Mesothelial cell of epicardium (in vitro differentiated cells): ENCODE measurements at regions not wholly inside any gene's neighbourhood (a gene's known extent, or its start where the extent isn't known, plus 50 kb on each side); places are given as distances from the start of the nearest gene placed in this dataset.
"Not testable (repeated sequence)": the region's sequence is repeated elsewhere in the genome, so short reads cannot be mapped to it uniquely, and the experiment has no call there.

ENCODE experiments used
- DNase-seq, 2 experiments: peaks; one replicate each; pipeline ENCODE4 v3.0.0; 2021; ENCODE audit warnings: low spot score in 2 of 2; ENCODE audit not compliant: unreplicated experiment in 2 of 2
- H3K27ac Mint-ChIP-seq: 2 replicates; pipeline ENCODE4 v1.8.0; 2021; ENCODE audit warnings: mixed read lengths
- H3K27me3 Mint-ChIP-seq: 2 replicates; pipeline ENCODE4 v1.8.0; 2021; ENCODE audit warnings: low read depth, mixed read lengths
- H3K36me3 Mint-ChIP-seq: 2 replicates; pipeline ENCODE4 v1.8.0; 2021; ENCODE audit warnings: mixed read lengths
- H3K4me1 Mint-ChIP-seq: 2 replicates; pipeline ENCODE4 v1.8.0; 2021; ENCODE audit warnings: mixed read lengths
- H3K4me3 Mint-ChIP-seq: 2 replicates; pipeline ENCODE4 v1.8.0; 2021; ENCODE audit warnings: mild to moderate bottlenecking, moderate library complexity, mixed read lengths
- H3K9me3 Mint-ChIP-seq: 2 replicates; pipeline ENCODE4 v1.8.0; 2021; ENCODE audit warnings: mixed read lengths
- CTCF ChIP-seq: fragments of 200-600 bp; sonication (generic); IDR thresholded peaks from one replicate; pipeline ENCODE4 v1.5.0; 2021; ENCODE audit warnings: antibody characterized with exemption; ENCODE audit not compliant: unreplicated experiment

- H3K9me3 Mint-ChIP-seq: peaks cover 14% of the 10 kb centered on the region
- H3K36me3 Mint-ChIP-seq: no peaks in the 10 kb centered on the region
- peaks cover 19% of the 10 kb centered on the region for H3K4me1 Mint-ChIP-seq
- no peak overlapping the region for H3K4me3 Mint-ChIP-seq
- no peak for TF ChIP-seq CTCF
- peak overlapping the region; percentile 96 for H3K27ac Mint-ChIP-seq
- DNase-seq: no peak
- H3K27me3 Mint-ChIP-seq: no peaks in the 10 kb centered on the region
Measured at GRCh38 chr6:86715676-86716075, 221.7 kb upstream of the HTR1E start.

- DNase-seq: no peak
- H3K36me3 Mint-ChIP-seq: no peaks in the 10 kb centered on the region
- no peak overlapping the region for H3K4me3 Mint-ChIP-seq
- no peaks in the 10 kb centered on the region for H3K9me3 Mint-ChIP-seq
- no peaks in the 10 kb centered on the region for H3K27me3 Mint-ChIP-seq
- H3K4me1 Mint-ChIP-seq: peaks cover 27% of the 10 kb centered on the region
- no peak for TF ChIP-seq CTCF
- peak overlapping the region; percentile 22 for H3K27ac Mint-ChIP-seq
Measured at GRCh38 chr6:86712039-86712438, 225.3 kb upstream of the HTR1E start.

GRCh38 chr6:86707545-86708120, 229.7 kb upstream of the HTR1E start:
- H3K27me3 Mint-ChIP-seq: no peaks in the 10 kb centered on the region

GRCh38 chr6:86706449-86706848, 230.9 kb upstream of the HTR1E start:
- TF ChIP-seq CTCF: no peak
- no peak for DNase-seq

More at GRCh38 chr6:86707545-86708120, 229.7 kb upstream of the HTR1E start:
- Mint-ChIP-seq H3K36me3 (no peaks in the 10 kb centered on the region), H3K4me1 (peaks cover 17% of the 10 kb centered on the region), H3K4me3 (no peak overlapping the region), H3K9me3 (peaks cover 19% of the 10 kb centered on the region), H3K27ac (no peak overlapping the region)
- DNase-seq: no peak
- TF ChIP-seq CTCF: no peak

GRCh38 chr6:86701228-86701627, 236.1 kb upstream of the HTR1E start:
- DNase-seq, H3K27me3 Mint-ChIP-seq, H3K36me3 Mint-ChIP-seq, H3K4me3 Mint-ChIP-seq, H3K4me1 Mint-ChIP-seq, H3K27ac Mint-ChIP-seq: not testable (repeated sequence)
- peaks cover 30% of the 10 kb centered on the region for H3K9me3 Mint-ChIP-seq

More at GRCh38 chr6:86706449-86706848, 230.9 kb upstream of the HTR1E start:
- no peak overlapping the region for H3K4me3 Mint-ChIP-seq
- peaks cover 30% of the 10 kb centered on the region for H3K9me3 Mint-ChIP-seq
- peaks cover 11% of the 10 kb centered on the region for H3K4me1 Mint-ChIP-seq
- H3K36me3 Mint-ChIP-seq: no peaks in the 10 kb centered on the region
- H3K27me3 Mint-ChIP-seq: no peaks in the 10 kb centered on the region
- no peak overlapping the region for H3K27ac Mint-ChIP-seq

GRCh38 chr6:86686496-86686895, 250.8 kb upstream of the HTR1E start:
- no peaks in the 10 kb centered on the region for H3K27me3 Mint-ChIP-seq
- H3K36me3 Mint-ChIP-seq: peaks cover 6% of the 10 kb centered on the region
- no peak for TF ChIP-seq CTCF
- peaks cover 38% of the 10 kb centered on the region for H3K4me1 Mint-ChIP-seq
- peaks cover 29% of the 10 kb centered on the region for H3K9me3 Mint-ChIP-seq
- peak overlapping the region; percentile 7 for H3K27ac Mint-ChIP-seq
- no peak for DNase-seq
- H3K4me3 Mint-ChIP-seq: no peak overlapping the region
